Rectal smooth muscle tissue (tissue), 1 donor: ENCODE measurements at regions not wholly inside any gene's neighbourhood (a gene's known extent, or its start where the extent isn't known, plus 50 kb on each side); places are given as distances from the start of the nearest gene placed in this dataset.

Source experiments
- H3K27ac ChIP-seq: one replicate; pipeline ENCODE4 v1.7.0; 2013; ENCODE audit warnings: low read depth, low read length, inconsistent platforms
- H3K27me3 ChIP-seq: one replicate; pipeline ENCODE4 v1.7.0; 2013; ENCODE audit warnings: low read length; ENCODE audit not compliant: control insufficient read depth, insufficient read depth
- H3K36me3 ChIP-seq: one replicate; pipeline ENCODE4 v1.7.0; 2013; ENCODE audit warnings: low read length; ENCODE audit not compliant: control insufficient read depth, insufficient read depth
- H3K4me1 ChIP-seq: one replicate; pipeline ENCODE4 v1.7.0; 2013; ENCODE audit warnings: low read length; ENCODE audit not compliant: control insufficient read depth, insufficient read depth
- H3K4me3 ChIP-seq: one replicate; pipeline ENCODE4 v1.7.0; 2013; ENCODE audit warnings: low read length
- H3K9ac ChIP-seq: one replicate; pipeline ENCODE4 v1.7.0; 2013; ENCODE audit warnings: low read length

GRCh38 chr10:83104616-83105015 is 1034.7 kb upstream of the GHITM start:
- Histone ChIP-seq H3K27me3 (no peaks in the 10 kb centered on the region), H3K9ac (no peak overlapping the region), H3K36me3 (no peaks in the 10 kb centered on the region), H3K4me1 (no peaks in the 10 kb centered on the region), H3K27ac (no peak overlapping the region), H3K4me3 (no peak overlapping the region)

- H3K36me3 ChIP-seq = no peaks in the 10 kb centered on the region
- no peak overlapping the region for H3K4me3 ChIP-seq
- no peak overlapping the region for H3K27ac ChIP-seq
- no peaks in the 10 kb centered on the region for H3K27me3 ChIP-seq
- H3K4me1 ChIP-seq = no peaks in the 10 kb centered on the region
- no peak overlapping the region for H3K9ac ChIP-seq
These were observed 1030.6 kb upstream of the GHITM start for GRCh38 chr10:83108565-83109333.

GRCh38 chr10:83119346-83119745 is 1020.0 kb upstream of the GHITM start:
- H3K36me3 ChIP-seq = no peaks in the 10 kb centered on the region
- no peak overlapping the region for H3K27ac ChIP-seq
- no peak overlapping the region for H3K9ac ChIP-seq
- H3K27me3 ChIP-seq = no peaks in the 10 kb centered on the region
- no peaks in the 10 kb centered on the region for H3K4me1 ChIP-seq
- no peak overlapping the region for H3K4me3 ChIP-seq

- Histone ChIP-seq H3K9ac (no peak overlapping the region), H3K4me3 (no peak overlapping the region), H3K27me3 (no peaks in the 10 kb centered on the region), H3K27ac (no peak overlapping the region), H3K4me1 (no peaks in the 10 kb centered on the region), H3K36me3 (no peaks in the 10 kb centered on the region)
These were observed 1017.0 kb upstream of the GHITM start for GRCh38 chr10:83122336-83122735.

GRCh38 chr10:83127942-83128575 is 1011.2 kb upstream of the GHITM start:
- Histone ChIP-seq H3K36me3 (no peaks in the 10 kb centered on the region), H3K27me3 (no peaks in the 10 kb centered on the region), H3K4me1 (no peaks in the 10 kb centered on the region), H3K27ac (no peak overlapping the region), H3K4me3 (no peak overlapping the region), H3K9ac (no peak overlapping the region)

GRCh38 chr10:83140811-83141210 is 998.5 kb upstream of the GHITM start:
- Histone ChIP-seq H3K27me3 (no peaks in the 10 kb centered on the region), H3K9ac (no peak overlapping the region), H3K36me3 (no peaks in the 10 kb centered on the region), H3K4me1 (no peaks in the 10 kb centered on the region), H3K27ac (no peak overlapping the region), H3K4me3 (no peak overlapping the region)

- H3K27ac ChIP-seq = no peak overlapping the region
- H3K4me1 ChIP-seq = no peaks in the 10 kb centered on the region
- H3K4me3 ChIP-seq = no peak overlapping the region
- no peaks in the 10 kb centered on the region for H3K36me3 ChIP-seq
- no peak overlapping the region for H3K9ac ChIP-seq
- H3K27me3 ChIP-seq = no peaks in the 10 kb centered on the region
These were observed 997.2 kb upstream of the GHITM start for GRCh38 chr10:83142074-83142563.

- H3K9ac ChIP-seq = no peak overlapping the region
- H3K27ac ChIP-seq = no peak overlapping the region
- H3K27me3 ChIP-seq = no peaks in the 10 kb centered on the region
- H3K4me3 ChIP-seq = no peak overlapping the region
- no peaks in the 10 kb centered on the region for H3K36me3 ChIP-seq
- no peaks in the 10 kb centered on the region for H3K4me1 ChIP-seq
These were observed 994.8 kb upstream of the GHITM start for GRCh38 chr10:83144461-83144860.

GRCh38 chr10:83153714-83154113 is 985.6 kb upstream of the GHITM start:
- Histone ChIP-seq H3K27ac (no peak overlapping the region), H3K27me3 (no peaks in the 10 kb centered on the region), H3K9ac (no peak overlapping the region), H3K4me3 (no peak overlapping the region), H3K4me1 (no peaks in the 10 kb centered on the region), H3K36me3 (no peaks in the 10 kb centered on the region)

- H3K4me1 ChIP-seq = no peaks in the 10 kb centered on the region
- no peak overlapping the region for H3K27ac ChIP-seq
- no peaks in the 10 kb centered on the region for H3K36me3 ChIP-seq
- H3K9ac ChIP-seq = no peak overlapping the region
- H3K27me3 ChIP-seq = no peaks in the 10 kb centered on the region
- no peak overlapping the region for H3K4me3 ChIP-seq
These were observed 975.2 kb upstream of the GHITM start for GRCh38 chr10:83164156-83164555.

- no peak overlapping the region for H3K9ac ChIP-seq
- no peaks in the 10 kb centered on the region for H3K27me3 ChIP-seq
- H3K4me3 ChIP-seq = no peak overlapping the region
- no peak overlapping the region for H3K27ac ChIP-seq
- H3K36me3 ChIP-seq = no peaks in the 10 kb centered on the region
- no peaks in the 10 kb centered on the region for H3K4me1 ChIP-seq
These were observed 974.0 kb upstream of the GHITM start for GRCh38 chr10:83165265-83165664.

GRCh38 chr10:83166344-83166743 is 973.0 kb upstream of the GHITM start:
- no peaks in the 10 kb centered on the region for H3K27me3 ChIP-seq
- H3K36me3 ChIP-seq = no peaks in the 10 kb centered on the region
- H3K4me3 ChIP-seq = no peak overlapping the region
- H3K4me1 ChIP-seq = no peaks in the 10 kb centered on the region
- no peak overlapping the region for H3K27ac ChIP-seq
- no peak overlapping the region for H3K9ac ChIP-seq

GRCh38 chr10:83167081-83167480 is 972.2 kb upstream of the GHITM start:
- H3K4me1 ChIP-seq = no peaks in the 10 kb centered on the region
- no peaks in the 10 kb centered on the region for H3K27me3 ChIP-seq
- no peak overlapping the region for H3K4me3 ChIP-seq
- H3K36me3 ChIP-seq = no peaks in the 10 kb centered on the region
- H3K27ac ChIP-seq = no peak overlapping the region
- H3K9ac ChIP-seq = no peak overlapping the region
